HL-60 (cell line): ENCODE measurements at regions not wholly inside any gene's neighbourhood (a gene's known extent, or its start where the extent isn't known, plus 50 kb on each side); places are given as distances from the start of the nearest gene placed in this dataset.

Source experiments
- DNase-seq, 2 experiments: peaks; one replicate each; pipeline ENCODE4 v3.0.0-alpha.2; 2010 to 2020; ENCODE audit warnings: low read depth in 1 of 2, low spot score in 1 of 2
- H3K27ac ChIP-seq: fragments of 250-450 bp; sonication (Bioruptor Pico); replicated peaks from 2 replicates; pipeline ENCODE4 v1.5.1; 2020; ENCODE audit warnings: mild to moderate bottlenecking, moderate library complexity
- H3K27me3 ChIP-seq: fragments of 250-450 bp; sonication (Bioruptor Pico); 2 replicates; pipeline ENCODE4 v1.5.1; 2021; ENCODE audit warnings: mild to moderate bottlenecking, moderate library complexity; ENCODE audit not compliant: insufficient read depth, poor library complexity, severe bottlenecking
- H3K4me3 ChIP-seq: replicated peaks from 2 replicates; pipeline ENCODE4 v1.5.1; 2011; ENCODE audit warnings: mild to moderate bottlenecking, control low read depth, low read length; ENCODE audit not compliant: insufficient read depth
- CTCF ChIP-seq: IDR thresholded peaks from one replicate; pipeline ENCODE4 v1.5.1; 2011; ENCODE audit warnings: low read length, control low read depth, inconsistent platforms; ENCODE audit not compliant: insufficient read depth
- GABPA ChIP-seq: IDR thresholded peaks from 2 replicates; pipeline ENCODE4 v1.6.1; 2012; ENCODE audit warnings: low read depth
- POLR2AphosphoS5 ChIP-seq: IDR thresholded peaks from 2 replicates; pipeline ENCODE4 v1.6.1; 2012; ENCODE audit warnings: low read depth
- REST ChIP-seq: IDR thresholded peaks from 2 replicates; pipeline ENCODE4 v1.6.1; 2012; ENCODE audit warnings: low read depth; ENCODE audit not compliant: insufficient replicate concordance
- SPI1 ChIP-seq: IDR thresholded peaks from 2 replicates; pipeline ENCODE4 v1.6.1; 2012; ENCODE audit warnings: low read depth, mild to moderate bottlenecking, borderline replicate concordance

- Histone ChIP-seq H3K27me3 (no peaks in the 10 kb centered on the region), H3K4me3 (no peak overlapping the region), H3K27ac (no peak overlapping the region)
- no peak for DNase-seq
- no peak for TF ChIP-seq REST
- no peak for TF ChIP-seq GABPA
- no peak for TF ChIP-seq CTCF
- no peak for TF ChIP-seq SPI1
- TF ChIP-seq POLR2AphosphoS5 = no peak
These were observed 234.0 kb upstream of the GRAMD2B start for GRCh38 chr5:126189231-126189630.

- H3K27me3 ChIP-seq = no peaks in the 10 kb centered on the region
- no peak for DNase-seq
- TF ChIP-seq SPI1 (no peak), GABPA (no peak)
- H3K27ac ChIP-seq = no peak overlapping the region
- no peak overlapping the region for H3K4me3 ChIP-seq
These were observed 233.3 kb upstream of the GRAMD2B start for GRCh38 chr5:126189862-126190261.

GRCh38 chr5:126192226-126192625 is 231.0 kb upstream of the GRAMD2B start:
- no peak for DNase-seq
- no peak overlapping the region for H3K27ac ChIP-seq
- TF ChIP-seq SPI1 (no peak), POLR2AphosphoS5 (no peak), CTCF (no peak), REST (no peak), GABPA (no peak)
- H3K4me3 ChIP-seq = no peak overlapping the region
- H3K27me3 ChIP-seq = no peaks in the 10 kb centered on the region

DNA sequence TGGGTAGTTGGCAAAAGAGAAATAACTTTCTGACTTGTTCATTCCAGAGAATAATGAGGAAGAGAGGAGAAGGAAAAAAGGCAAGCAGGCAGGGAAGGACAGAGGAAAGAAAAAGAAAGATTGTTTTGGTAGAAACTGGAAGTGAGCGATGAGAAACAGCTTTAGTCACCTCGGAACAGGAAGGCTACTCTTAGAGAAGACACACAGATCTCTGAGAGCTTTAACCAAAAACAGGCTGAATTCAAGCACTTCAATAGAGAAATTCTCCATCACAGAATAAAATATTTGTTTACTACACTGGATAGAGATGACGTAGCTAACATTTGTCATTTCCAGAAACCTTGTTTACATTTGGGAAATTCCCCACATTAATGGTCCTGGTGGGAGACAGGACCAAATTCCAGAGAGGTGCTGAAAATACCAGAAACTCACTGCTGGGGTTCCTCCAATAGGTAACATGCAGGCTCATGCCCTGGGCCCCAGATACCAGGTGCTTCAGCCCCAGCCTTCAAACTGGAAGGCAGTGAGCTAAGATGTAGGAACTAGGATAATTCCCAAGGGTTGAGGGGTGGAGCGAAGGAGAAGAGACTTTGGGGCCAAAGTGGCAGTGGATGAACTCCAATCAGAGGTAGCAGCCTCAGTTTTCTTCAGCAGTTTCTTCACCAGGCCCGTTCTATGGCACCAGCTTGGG is 227.7 kb upstream of the GRAMD2B start:
- no peak overlapping the region for H3K27ac ChIP-seq
- DNase-seq = no peak
- no peak overlapping the region for H3K4me3 ChIP-seq
- no peaks in the 10 kb centered on the region for H3K27me3 ChIP-seq
- TF ChIP-seq GABPA (no peak), POLR2AphosphoS5 (no peak), SPI1 (no peak), REST (no peak), CTCF (no peak)
